HuH-7.5 (cell line): ENCODE measurements at regions not wholly inside any gene's neighbourhood (a gene's known extent, or its start where the extent isn't known, plus 50 kb on each side); places are given as distances from the start of the nearest gene placed in this dataset.

Experiments used
- DNase-seq: peaks from one replicate; pipeline ENCODE4 v3.0.0; 2011; ENCODE audit warnings: low spot score

DNA sequence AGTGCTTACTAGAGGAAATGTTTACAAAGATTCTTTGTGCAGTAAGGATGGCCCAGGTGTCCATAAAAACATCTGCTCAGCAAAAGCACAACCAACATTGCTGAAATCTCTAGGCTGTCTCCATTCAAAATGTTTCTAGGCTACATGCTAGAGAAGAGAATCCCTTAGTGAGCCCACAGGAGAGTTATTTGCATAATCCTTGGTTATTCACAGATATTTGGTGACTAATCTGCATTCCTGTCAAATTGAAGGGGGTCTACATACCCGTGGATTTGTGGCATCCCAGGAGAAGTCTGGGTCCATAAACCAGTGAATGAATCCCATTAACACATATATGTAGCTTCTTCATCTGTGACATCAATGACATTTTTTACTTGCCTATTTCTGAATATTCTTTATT, 261.3 kb upstream of the ESRRG start:
- DNase-seq: no peak

DNA sequence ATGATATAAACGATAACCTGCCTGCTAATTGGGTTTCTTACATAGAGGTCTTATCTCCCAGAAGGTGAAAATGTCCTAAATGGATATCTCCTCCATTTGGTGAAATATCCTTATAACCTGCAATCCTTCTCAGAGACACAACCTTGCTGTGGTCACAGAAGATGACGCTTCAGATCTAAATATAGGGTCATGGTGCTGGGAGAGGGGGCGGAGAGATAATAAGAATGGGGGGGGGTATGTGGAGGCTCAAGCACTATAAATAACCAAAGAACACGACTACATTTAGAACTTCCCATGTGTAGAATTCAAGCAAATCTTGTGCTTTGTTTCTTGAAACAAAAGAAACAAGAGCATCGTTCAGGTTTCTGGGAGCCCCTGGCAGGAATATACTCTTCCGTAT, 260.6 kb upstream of the ESRRG start:
- DNase-seq: no peak

DNA sequence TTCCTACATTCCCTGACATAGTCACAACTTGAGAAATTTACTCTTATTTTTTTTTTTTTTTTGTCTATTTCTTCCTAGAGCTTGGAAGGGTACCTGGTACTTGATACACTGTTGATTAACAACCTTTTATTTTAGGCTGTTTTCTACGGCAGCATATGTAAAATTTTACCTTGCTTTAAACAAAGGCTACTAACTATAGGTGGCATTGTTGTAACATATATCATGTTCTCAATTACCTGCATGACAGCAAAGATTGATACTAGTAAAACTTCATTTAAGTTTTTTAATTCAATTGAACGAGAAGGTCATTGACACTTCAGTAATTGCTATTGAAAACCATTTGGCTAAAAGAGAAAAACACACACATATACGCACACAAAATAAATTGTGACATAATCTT, 238.3 kb upstream of the ESRRG start:
- no peak for DNase-seq

DNA sequence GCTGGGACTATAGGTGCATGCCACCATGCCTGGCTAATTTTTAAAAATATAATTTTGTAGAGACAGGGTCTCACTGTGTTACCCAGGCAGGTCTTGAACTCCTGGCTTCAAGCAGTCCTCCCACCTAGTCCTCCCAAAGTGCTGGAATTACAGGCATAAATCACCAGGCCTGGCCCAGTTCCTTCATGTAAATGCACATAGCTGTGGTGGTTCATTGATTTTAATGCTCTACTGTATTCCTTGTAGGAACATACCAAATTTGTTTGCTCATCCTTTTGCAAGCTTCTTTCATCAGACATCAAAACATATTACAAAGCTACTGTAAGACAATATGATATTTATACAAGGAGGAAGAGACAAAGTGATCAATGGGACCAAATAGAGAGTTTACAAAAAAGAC, 237.5 kb upstream of the ESRRG start:
- no peak for DNase-seq

DNA sequence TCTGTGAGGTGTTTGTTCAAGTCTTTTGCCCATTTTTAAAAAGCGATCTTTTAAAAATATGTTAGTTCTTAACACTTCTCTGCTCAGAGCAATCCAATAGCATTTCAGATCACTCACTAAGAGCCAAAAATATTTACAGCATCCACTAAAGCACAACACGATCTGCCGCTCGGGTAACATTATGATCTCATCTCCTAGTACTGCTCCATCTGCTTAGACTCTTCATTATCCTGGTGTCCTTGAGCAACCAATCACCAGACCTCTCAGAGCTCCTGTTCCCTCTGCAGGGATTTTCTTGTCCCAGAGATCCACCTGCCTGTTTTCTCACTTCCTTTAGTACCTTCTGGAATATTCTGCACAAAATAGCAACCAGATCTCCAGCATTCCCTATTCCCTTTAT, 235.3 kb upstream of the ESRRG start:
- no peak for DNase-seq

DNA sequence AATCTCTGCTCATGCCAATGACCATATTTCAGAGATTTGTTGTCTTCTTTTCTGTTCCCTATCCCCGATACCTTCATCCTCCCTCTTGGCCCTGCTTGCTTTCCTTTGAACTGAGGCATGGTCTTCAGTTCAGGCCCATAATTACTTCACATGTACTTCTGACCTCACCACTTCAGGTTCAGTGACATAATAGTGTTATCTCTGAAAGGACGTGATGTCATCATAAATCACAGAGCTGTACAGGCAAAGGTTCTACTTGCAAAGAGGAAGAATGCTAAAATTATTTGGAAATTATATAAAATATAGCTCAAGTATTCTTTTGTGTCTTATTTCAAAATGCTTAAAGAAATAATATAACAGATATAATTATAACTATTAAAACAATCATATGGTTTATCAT, 230.3 kb upstream of the ESRRG start:
- DNase-seq: no peak

DNA sequence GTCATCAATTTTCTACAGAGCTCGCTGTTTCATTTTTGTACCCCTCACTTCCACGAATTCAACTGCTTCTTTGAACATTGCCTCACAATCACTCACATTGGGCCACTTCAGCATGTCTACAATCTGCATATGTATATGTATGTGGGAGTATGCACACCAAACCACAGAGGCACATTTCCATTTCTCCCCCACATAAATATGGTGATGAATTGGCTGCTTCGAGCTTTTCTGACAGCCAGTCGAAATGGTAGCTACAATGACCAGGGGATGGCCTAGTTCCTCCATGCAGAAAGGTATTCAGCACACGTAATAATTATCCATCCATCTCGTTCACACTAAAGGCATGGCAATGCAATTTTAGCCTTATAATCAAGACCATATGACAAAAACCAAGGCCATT, 229.6 kb upstream of the ESRRG start:
- no peak for DNase-seq

DNA sequence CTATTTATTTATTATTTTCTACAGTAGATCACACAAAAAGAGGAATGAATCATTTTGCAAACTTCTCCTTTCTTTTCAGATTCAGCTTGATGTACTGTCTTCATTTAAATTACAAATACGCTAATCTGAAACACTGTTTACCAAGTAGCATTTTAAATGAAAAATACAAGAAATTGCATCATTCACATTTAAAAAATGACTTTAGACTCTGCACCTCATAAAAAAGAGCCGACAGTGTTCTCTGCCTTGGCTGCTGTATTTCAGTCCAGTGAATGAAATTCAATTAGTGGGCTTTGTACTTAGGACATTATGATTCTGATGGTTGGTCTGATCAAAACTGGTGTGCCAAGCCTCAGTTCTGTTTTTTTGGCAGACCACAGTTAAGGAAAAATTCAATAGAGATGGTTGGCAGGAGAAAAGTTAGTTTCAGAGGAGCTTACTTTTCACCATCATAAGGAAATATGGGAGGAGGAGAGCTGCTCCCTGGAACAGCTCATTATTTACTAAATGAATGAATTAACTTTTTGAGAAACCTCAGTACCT, 222.4 kb upstream of the ESRRG start:
- no peak for DNase-seq

DNA sequence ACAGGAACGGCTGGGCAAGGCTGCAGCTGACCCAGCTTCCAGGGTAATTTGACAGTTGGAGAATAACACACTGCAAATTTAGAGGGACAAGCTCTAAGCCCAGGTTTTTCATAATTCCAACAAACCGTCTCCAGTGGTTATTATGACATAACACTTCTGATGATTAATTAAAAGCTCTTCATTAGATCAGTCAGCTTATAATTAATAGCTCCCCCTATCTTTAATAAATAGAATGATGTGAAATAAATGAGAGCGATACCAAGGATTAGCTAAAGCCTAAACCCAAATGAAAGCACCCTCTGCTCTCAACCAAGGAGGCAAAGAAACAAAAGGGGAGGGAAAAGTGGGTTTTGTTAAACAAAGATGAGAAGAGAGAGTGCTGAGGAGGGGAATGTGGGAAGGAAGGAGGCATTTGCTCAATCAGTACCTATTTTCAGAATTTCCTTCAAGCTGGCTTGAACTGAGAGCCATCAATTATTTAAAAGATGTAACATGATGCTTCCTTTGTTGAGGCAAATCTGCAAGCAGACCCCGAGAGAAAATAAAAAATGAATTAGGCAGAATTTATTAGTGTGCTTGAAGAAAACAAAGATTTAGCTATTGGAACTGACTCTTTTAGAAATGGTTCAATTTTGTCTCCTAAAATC, 221.8 kb upstream of the ESRRG start:
- DNase-seq: no peak

DNA sequence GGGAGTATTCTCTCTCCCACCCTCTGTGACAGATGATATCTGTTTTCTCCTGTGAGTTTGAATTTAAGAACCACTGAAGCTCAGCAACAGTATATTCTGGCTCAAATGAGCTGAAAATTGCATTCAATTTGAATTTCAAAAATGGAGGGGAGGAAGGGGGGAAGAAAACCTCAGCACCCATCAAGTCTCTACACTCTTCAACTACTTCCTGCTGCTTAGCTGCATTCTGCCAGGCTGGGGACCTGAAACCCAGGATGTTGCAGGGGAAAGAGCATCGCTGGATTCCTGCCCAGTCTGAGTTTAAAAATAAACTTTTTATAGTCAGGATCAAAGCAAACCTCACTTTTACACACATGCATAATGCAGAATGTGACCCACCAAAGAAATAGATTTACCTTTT, 214.3 kb upstream of the ESRRG start:
- DNase-seq: no peak

DNA sequence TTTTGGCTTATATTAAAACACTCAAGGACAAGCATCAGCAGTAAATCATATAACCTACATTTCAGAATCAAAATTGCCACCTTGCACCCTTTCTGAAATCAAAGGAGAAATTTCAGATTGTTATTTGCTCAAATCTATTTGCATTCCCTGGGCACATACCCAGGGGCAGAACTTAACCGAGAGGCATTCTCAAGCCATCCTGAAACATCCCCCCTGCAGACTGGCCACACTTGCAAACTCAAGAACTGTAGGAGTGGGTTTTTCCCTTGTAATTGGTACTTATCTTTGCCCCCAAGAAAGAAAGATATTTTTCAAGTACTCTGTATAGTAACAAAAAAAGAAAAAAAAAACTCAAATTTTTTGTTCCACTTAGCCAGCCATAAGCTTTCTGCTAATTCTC, 213.6 kb upstream of the ESRRG start:
- DNase-seq: no peak

DNA sequence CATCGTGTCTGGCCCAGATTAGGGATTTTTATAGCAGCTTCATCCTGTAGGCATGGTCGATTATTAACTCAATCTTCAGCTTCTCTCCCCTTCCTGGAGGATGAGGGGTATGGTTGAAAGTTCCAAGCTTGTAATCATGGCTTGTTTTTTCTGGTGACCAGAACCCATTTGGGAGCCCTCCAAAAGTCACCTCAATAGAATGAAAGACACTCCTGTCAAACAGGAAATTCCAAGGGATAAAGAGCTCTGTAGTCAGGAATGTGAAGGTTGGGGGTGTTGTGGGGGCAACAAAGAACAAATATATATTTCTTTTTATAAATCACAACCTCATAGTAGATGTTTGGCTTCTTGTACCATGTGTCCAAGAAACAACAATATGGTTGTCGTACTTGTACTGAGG, 212.7 kb upstream of the ESRRG start:
- DNase-seq: no peak

DNA sequence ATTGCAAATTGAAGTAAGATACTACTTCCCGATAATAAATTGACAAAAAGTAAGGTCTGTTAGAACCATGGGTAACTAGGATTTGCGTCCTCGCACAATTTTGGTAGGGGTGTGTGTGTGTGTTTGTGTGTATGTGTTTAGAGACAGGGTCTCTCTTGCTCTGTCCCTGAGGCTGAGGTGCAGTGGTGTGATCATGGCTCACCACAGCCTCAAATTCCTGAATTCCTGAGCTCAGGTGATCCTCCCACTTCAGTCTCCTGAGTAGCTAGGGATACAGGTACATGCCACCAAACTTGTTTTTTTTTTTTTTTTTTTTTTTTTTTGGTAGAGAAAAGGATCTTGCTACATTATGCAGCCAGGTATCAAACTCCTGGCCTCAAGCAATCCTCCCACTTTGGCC, 209.2 kb upstream of the ESRRG start:
- DNase-seq: no peak

DNA sequence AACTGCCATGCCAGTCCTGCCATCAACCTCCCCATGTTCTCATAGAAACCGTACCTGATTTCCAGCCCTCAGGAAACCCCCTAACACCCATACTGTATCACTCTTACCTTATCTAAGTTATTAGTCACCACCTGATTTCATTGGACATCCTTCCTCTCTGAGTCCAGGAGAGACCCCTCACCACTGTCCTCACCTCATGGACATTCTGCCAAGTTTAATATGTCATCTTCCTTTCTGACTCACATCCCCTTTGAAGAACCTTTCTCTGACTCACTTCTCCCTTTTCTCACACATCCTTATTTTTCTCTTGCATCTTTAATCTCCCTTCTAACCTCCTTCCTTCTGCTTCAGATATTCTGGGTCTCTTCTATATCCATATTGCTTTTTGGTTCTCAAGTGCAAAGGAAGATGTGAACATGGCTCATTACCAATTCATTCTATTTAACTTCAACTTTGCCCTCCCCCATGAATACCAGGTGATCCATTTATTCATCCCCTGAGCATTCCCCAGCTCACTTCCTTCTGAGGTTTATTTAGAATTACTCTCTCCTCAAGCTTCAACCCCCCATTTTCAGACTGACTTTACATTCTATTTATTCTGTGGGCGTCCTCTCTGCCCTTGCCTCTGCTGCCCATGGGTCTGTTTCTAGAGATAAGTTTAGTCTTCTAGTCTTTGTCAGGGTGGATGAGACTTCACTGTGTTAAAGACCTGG, 206.8 kb upstream of the ESRRG start:
- DNase-seq: no peak

DNA sequence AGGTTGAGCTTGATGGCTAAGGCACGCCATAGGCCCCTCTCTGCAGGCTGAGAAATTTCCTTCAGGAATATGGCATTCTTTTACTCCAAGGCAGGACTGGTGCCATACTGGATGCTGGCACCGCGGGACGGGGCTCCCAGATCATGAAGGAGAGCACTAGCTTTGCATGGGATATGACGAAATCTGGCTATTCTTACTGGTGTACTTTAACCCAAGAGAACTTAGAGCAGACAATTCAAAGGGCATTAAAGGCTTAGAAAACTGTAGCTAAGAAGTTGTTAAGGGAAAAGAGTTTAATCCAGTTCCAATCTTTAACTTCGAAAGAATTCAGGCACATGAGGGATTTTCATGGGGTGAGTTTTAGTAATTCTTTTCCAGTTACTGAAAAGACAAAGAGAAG, 204.4 kb upstream of the ESRRG start:
- DNase-seq: no peak

DNA sequence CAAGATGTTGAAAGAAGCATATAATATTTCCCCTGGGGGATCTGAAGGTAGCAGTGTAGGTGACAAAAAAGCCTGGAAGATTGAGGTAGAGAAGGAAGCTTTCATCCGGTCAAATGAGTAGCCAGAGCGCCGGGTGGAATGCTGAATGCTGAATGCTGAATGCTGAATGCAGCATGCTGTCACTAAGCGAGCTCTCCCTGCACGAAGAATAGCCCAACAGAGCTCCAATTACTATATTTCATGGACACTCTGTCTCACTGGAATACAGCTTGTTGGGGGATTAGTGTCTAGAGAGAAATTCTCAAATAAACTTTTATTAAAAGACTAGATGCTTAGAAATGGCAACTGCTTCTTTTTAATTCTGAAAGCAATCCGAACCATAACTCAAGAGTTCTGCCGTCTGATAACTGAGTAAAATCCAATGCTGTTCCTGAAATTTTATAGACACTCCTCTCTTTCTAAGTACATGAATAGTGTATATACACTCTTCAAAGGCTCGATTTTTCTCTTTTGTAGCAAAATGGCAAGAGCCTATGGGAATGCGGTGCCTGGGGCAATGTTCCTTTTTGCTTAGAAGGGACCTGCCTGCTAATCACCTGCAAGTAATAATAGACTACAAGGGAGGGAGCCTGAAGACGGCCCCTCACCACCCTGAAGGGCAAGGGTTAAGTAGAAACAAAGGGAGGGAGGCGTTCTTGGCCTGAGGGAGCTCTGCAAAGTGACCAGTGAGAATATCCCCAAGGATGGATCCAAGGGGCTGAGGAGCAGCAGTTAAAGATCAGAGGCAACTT, 203.7 kb upstream of the ESRRG start:
- DNase-seq: no peak

DNA sequence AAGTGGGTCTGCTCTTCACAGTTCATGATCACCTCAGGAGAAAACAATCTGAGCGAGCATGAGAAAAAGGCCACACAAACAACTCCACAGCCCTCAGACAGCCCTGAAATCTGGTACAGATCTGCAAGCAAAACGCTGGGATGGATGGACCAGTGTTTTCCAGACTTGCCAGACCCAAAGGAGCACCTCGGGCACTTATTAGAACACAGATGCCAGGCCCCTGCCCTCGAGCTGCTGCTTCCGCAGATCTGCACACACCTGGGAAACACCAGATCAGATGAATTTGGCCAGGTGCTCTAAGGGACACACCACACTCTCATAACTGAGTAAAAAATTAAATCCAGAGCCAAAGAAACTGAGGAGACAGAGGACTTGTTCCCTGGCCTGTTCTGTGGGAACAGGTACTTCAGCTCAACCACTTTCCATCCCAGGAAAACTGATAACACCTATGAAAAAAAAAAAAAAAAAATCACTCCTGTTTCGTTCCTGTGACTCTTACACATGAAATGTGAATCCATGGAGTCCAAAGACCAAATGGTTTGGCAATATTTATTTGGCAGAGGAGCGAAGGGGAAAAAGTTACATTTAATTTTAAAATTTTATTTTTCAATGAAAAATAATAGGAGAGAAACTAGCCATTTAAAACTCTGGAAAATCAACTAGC, 202.9 kb upstream of the ESRRG start:
- no peak for DNase-seq

DNA sequence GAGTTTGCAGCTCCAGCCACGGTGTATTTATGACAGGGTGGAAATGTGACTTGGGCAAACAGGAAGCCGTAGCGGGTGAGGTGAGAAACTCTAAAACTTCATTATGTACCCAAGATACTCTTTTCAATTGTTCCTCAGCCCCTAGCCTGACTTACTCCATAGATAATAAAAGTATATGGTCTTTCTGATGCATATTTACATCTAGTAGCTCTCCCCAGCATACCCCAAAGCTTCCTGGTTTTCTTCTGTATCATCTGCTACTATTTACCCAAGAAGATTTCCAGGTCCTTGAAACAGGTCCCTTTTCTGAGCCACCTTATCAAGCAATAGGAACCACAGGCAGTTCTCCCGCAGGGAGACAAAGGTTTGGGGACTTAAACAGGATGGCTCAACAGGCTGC, 201.5 kb upstream of the ESRRG start:
- DNase-seq: no peak

DNA sequence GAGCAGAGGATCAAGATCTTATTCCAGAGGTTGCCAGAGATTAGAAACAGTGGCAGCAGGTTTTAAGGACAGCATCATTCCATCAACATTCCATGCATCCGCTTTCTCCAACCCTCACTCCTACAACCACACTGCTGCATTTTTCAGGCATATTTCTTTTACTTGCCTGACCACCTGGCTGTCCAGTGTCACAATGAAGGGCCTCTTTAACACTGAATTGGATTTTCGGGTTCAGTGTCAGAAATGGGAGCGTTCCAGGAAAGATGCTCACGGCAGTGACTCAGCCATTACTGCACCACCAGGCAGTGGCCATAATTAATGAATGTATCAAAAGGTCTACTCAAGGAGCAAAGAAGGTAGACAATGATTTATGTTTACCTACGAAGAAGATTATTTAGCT, 200.4 kb upstream of the ESRRG start:
- no peak for DNase-seq

DNA sequence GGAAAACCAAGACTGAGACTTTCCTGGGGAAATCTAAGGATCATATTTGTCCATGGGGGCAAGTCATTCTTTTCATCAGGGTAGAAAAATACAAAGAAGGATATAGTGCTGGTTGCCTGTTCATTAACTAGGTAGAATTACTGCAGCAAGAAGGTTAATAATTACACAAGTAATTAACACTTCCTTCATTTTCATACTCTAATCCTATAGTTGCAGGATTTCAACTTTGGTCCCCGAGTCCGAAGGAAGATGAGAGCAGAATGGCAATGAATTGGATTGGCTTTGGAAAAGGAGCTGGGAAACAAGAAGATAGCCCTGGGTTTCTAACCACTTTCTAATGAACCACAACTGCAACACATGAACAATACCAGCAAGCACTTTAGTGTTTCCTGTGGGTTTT, 199.2 kb upstream of the ESRRG start:
- no peak for DNase-seq

DNA sequence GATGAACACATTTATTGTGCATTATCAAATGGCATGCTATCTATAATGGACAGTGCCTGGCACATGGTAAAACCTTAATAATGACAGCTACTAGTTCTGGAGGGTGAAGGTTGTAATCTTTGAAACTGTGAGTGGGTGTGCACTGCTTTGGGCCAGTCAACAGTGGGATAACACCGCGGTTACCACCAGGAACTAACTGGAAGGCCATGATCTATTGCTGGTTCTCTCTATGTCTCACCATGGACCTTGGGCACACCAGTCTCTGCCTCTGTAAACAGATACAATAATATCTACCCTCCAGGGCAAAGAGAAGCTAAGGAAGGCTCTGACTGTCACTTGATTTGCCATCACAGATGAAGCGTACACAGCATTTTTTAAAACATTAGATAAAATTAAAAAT, 198.6 kb upstream of the ESRRG start:
- DNase-seq: no peak
